DOHH2 (cell line): ENCODE measurements at regions not wholly inside any gene's neighbourhood (a gene's known extent, or its start where the extent isn't known, plus 50 kb on each side); places are given as distances from the start of the nearest gene placed in this dataset.

ENCODE experiments used
- H3F3A ChIP-seq: fragments of 200-600 bp; sonication (generic), shearing (Covaris generic); 2 replicates; pipeline ENCODE4 v1.6.0; 2016; ENCODE audit warnings: antibody characterized with exemption, mild to moderate bottlenecking; ENCODE audit not compliant: control insufficient read depth, insufficient read depth
- H3K27ac ChIP-seq: fragments of 200-600 bp; sonication (generic); 2 replicates; pipeline ENCODE4 v1.5.1; 2014; ENCODE audit warnings: low read depth, mild to moderate bottlenecking, low read length, moderate library complexity
- H3K27me3 ChIP-seq: fragments of 200-600 bp; sonication (generic); 2 replicates; pipeline ENCODE4 v1.6.1; 2014; ENCODE audit warnings: mild to moderate bottlenecking, low read length, mixed read lengths; ENCODE audit not compliant: control insufficient read depth
- H3K36me3 ChIP-seq: fragments of 200-600 bp; sonication (generic); 2 replicates; pipeline ENCODE4 v1.6.1; 2014; ENCODE audit warnings: mild to moderate bottlenecking, low read length, moderate library complexity, mixed read lengths; ENCODE audit not compliant: control insufficient read depth
- H3K4me1 ChIP-seq: fragments of 200-600 bp; sonication (generic); 2 replicates; pipeline ENCODE4 v1.6.1; 2014; ENCODE audit warnings: mild to moderate bottlenecking, low read length, mixed read lengths; ENCODE audit not compliant: control insufficient read depth
- H3K4me2 ChIP-seq: fragments of 200-600 bp; sonication (generic); 2 replicates; pipeline ENCODE4 v1.6.0; 2014; ENCODE audit warnings: mild to moderate bottlenecking, low read length, moderate library complexity
- H3K4me3 ChIP-seq: fragments of 200-600 bp; sonication (generic); 2 replicates; pipeline ENCODE4 v1.5.1; 2014; ENCODE audit warnings: mild to moderate bottlenecking, low read length, mixed read lengths
- H3K79me2 ChIP-seq: fragments of 200-600 bp; sonication (generic); 2 replicates; pipeline ENCODE4 v1.6.1; 2014; ENCODE audit warnings: mild to moderate bottlenecking, low read length, mixed read lengths; ENCODE audit not compliant: control insufficient read depth
- H3K9me2 ChIP-seq: fragments of 200-600 bp; sonication (generic); replicated peaks from 2 replicates; pipeline ENCODE4 v1.6.1; 2014; ENCODE audit warnings: mild to moderate bottlenecking, low read length, mixed read lengths; ENCODE audit not compliant: control insufficient read depth
- H3K9me3 ChIP-seq: fragments of 200-600 bp; sonication (generic); 2 replicates; pipeline ENCODE4 v1.6.1; 2014; ENCODE audit warnings: antibody characterized with exemption, low read length, mixed read lengths; ENCODE audit not compliant: control insufficient read depth, insufficient read depth
- H4K20me1 ChIP-seq: fragments of 200-600 bp; sonication (generic); 2 replicates; pipeline ENCODE4 v1.6.0; 2014; ENCODE audit warnings: low read depth, mild to moderate bottlenecking, antibody characterized with exemption, low read length, moderate library complexity; ENCODE audit not compliant: control insufficient read depth, insufficient read depth
- CTCF ChIP-seq: fragments of 200-600 bp; sonication (generic); IDR thresholded peaks from one replicate; pipeline ENCODE4 v1.5.1; 2014; ENCODE audit warnings: antibody characterized with exemption, mild to moderate bottlenecking, low read depth, low read length; ENCODE audit not compliant: poor library complexity, severe bottlenecking
- EZH2phosphoT487 ChIP-seq: fragments of 200-600 bp; sonication (generic); IDR thresholded peaks from 2 replicates; pipeline ENCODE4 v1.6.1; 2017; ENCODE audit warnings: borderline replicate concordance, mild to moderate bottlenecking, antibody characterized with exemption, low read length, moderate library complexity, mixed read lengths

GRCh38 chr4:35975617-35976355, 268.5 kb downstream of the ARAP2 start:
- H3K79me2 ChIP-seq, result no peaks in the 10 kb centered on the region
- H3F3A ChIP-seq, result no peaks in the 10 kb centered on the region
- no peak for TF ChIP-seq EZH2phosphoT487
- TF ChIP-seq CTCF, result no peak
- H3K27ac ChIP-seq, result no peak overlapping the region
- no peaks in the 10 kb centered on the region for H3K27me3 ChIP-seq
- H3K36me3 ChIP-seq, result no peaks in the 10 kb centered on the region
- no peaks in the 10 kb centered on the region for H4K20me1 ChIP-seq
- H3K9me3 ChIP-seq, result no peaks in the 10 kb centered on the region
- H3K9me2 ChIP-seq, result no peaks in the 10 kb centered on the region
- no peak overlapping the region for H3K4me2 ChIP-seq
- no peak overlapping the region for H3K4me3 ChIP-seq
- H3K4me1 ChIP-seq, result no peaks in the 10 kb centered on the region

GRCh38 chr4:35978551-35978950, 265.8 kb downstream of the ARAP2 start:
- Histone ChIP-seq H3K4me3 (no peak overlapping the region), H3K79me2 (no peaks in the 10 kb centered on the region), H3F3A (no peaks in the 10 kb centered on the region), H3K27me3 (no peaks in the 10 kb centered on the region), H3K4me2 (no peak overlapping the region), H3K9me2 (no peaks in the 10 kb centered on the region), H3K4me1 (no peaks in the 10 kb centered on the region), H4K20me1 (no peaks in the 10 kb centered on the region), H3K36me3 (no peaks in the 10 kb centered on the region), H3K27ac (no peak overlapping the region), H3K9me3 (no peaks in the 10 kb centered on the region)
- TF ChIP-seq EZH2phosphoT487 (no peak), CTCF (no peak)

- TF ChIP-seq CTCF (no peak), EZH2phosphoT487 (no peak)
- no peaks in the 10 kb centered on the region for H4K20me1 ChIP-seq
- no peaks in the 10 kb centered on the region for H3K9me2 ChIP-seq
- H3K4me3 ChIP-seq, result no peak overlapping the region
- H3K9me3 ChIP-seq, result no peaks in the 10 kb centered on the region
- no peak overlapping the region for H3K4me2 ChIP-seq
- no peaks in the 10 kb centered on the region for H3K27me3 ChIP-seq
- H3K27ac ChIP-seq, result no peak overlapping the region
- H3K79me2 ChIP-seq, result no peaks in the 10 kb centered on the region
- no peaks in the 10 kb centered on the region for H3K36me3 ChIP-seq
- no peaks in the 10 kb centered on the region for H3F3A ChIP-seq
- H3K4me1 ChIP-seq, result no peaks in the 10 kb centered on the region
Observed at GRCh38 chr4:35982318-35982717, 262.0 kb downstream of the ARAP2 start.
